IPS-15b (cell line): ENCODE measurements at regions not wholly inside any gene's neighbourhood (a gene's known extent, or its start where the extent isn't known, plus 50 kb on each side); places are given as distances from the start of the nearest gene placed in this dataset.

ENCODE experiments used
- H3K27me3 ChIP-seq: one replicate; pipeline ENCODE4 v1.6.1; 2013; ENCODE audit warnings: low read length; ENCODE audit not compliant: control insufficient read depth, insufficient read depth
- H3K36me3 ChIP-seq: one replicate; pipeline ENCODE4 v1.6.1; 2013; ENCODE audit warnings: low read length; ENCODE audit not compliant: control insufficient read depth, insufficient read depth
- H3K4me1 ChIP-seq: one replicate; pipeline ENCODE4 v1.6.1; 2013; ENCODE audit warnings: mild to moderate bottlenecking, low read length; ENCODE audit not compliant: control insufficient read depth, insufficient read depth
- H3K4me3 ChIP-seq: one replicate; pipeline ENCODE4 v1.5.1; 2013; ENCODE audit warnings: low read depth, low read length
- H3K9ac ChIP-seq: one replicate; pipeline ENCODE4 v1.6.1; 2013; ENCODE audit warnings: low read depth, mild to moderate bottlenecking, low read length
- H3K9me3 ChIP-seq: one replicate; pipeline ENCODE4 v1.6.1; 2013; ENCODE audit warnings: mild to moderate bottlenecking, low read length; ENCODE audit not compliant: control insufficient read depth, insufficient read depth

- H3K4me3 ChIP-seq, result no peak overlapping the region
- no peaks in the 10 kb centered on the region for H3K36me3 ChIP-seq
Measured at GRCh38 chr3:22581007-22581406, 622.1 kb upstream of the UBE2E2 start.

GRCh38 chr3:22582266-22582665 is 620.9 kb upstream of the UBE2E2 start:
- H3K4me3 ChIP-seq, result no peak overlapping the region
- H3K9ac ChIP-seq, result no peak overlapping the region
- H3K36me3 ChIP-seq, result no peaks in the 10 kb centered on the region
- H3K9me3 ChIP-seq, result no peaks in the 10 kb centered on the region
- H3K27me3 ChIP-seq, result no peaks in the 10 kb centered on the region
- no peaks in the 10 kb centered on the region for H3K4me1 ChIP-seq

More at GRCh38 chr3:22581007-22581406, 622.1 kb upstream of the UBE2E2 start:
- H3K4me1 ChIP-seq, result no peaks in the 10 kb centered on the region
- no peaks in the 10 kb centered on the region for H3K27me3 ChIP-seq
- H3K9me3 ChIP-seq, result no peaks in the 10 kb centered on the region
- no peak overlapping the region for H3K9ac ChIP-seq

DNA sequence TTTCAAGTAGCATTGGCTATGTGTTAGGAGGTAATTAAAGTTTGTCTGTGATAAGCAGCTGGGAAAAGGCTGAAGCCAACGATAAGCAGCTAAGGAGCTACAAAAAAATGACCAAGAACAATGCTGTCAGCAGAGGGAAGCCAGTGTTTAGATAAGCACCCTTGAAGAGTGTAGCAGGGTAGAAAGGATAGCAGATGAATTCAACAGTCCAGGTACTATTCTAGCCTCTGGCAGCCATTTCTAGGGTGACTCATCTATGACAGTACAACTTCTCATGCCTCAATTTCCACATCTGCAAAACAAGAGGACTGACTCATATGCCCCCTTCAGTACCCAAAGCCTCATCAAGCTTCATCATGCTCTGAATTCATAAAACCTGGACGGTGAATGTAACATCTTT is 617.6 kb upstream of the UBE2E2 start:
- no peaks in the 10 kb centered on the region for H3K27me3 ChIP-seq
- H3K36me3 ChIP-seq, result no peaks in the 10 kb centered on the region
- H3K4me3 ChIP-seq, result no peak overlapping the region
- no peak overlapping the region for H3K9ac ChIP-seq
- no peaks in the 10 kb centered on the region for H3K9me3 ChIP-seq
- H3K4me1 ChIP-seq, result no peaks in the 10 kb centered on the region

DNA sequence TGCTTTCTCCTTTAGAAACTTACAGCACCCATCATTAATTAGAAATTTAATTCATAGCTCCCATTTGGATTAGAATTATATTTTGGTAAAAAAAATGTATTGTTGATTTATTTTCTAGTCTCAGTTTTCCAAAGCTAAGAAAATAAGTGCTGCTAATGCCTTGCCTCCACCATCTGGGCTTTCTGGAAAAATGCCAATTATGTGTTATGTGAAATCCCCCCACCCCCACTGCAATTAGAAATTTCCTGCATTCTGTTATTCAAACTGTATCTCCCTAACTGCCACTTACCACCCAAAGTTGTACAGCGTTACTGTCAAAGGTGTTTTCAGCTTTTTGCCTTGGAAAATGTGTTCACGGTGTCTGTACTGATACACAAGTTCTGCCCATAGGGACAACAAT is 617.2 kb upstream of the UBE2E2 start:
- H3K4me1 ChIP-seq, result no peaks in the 10 kb centered on the region
- no peak overlapping the region for H3K4me3 ChIP-seq
- H3K9me3 ChIP-seq, result no peaks in the 10 kb centered on the region
- H3K36me3 ChIP-seq, result no peaks in the 10 kb centered on the region
- no peak overlapping the region for H3K9ac ChIP-seq
- no peaks in the 10 kb centered on the region for H3K27me3 ChIP-seq

DNA sequence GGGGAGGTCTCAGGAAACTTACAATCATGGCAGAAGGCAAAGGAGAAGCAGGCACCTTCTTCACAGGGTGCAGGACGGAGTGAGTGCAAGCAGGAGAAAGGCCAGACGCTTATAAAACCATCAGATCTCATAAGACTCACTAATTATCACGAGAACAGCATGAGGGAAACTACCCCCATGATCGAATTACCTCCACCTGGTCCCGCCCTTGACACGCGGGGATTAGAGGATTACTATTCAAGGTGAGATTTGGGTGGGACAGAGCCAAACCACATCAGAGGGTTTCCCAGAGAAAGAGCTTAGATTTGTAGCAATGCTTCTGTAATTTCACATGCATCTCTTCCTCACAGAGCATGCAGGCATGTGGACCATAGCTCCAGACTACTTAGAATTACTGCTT is 615.7 kb upstream of the UBE2E2 start:
- no peak overlapping the region for H3K4me3 ChIP-seq
- no peaks in the 10 kb centered on the region for H3K27me3 ChIP-seq
- no peaks in the 10 kb centered on the region for H3K9me3 ChIP-seq
- H3K9ac ChIP-seq, result no peak overlapping the region
- H3K36me3 ChIP-seq, result no peaks in the 10 kb centered on the region
- H3K4me1 ChIP-seq, result no peaks in the 10 kb centered on the region

GRCh38 chr3:22593638-22594037 is 609.5 kb upstream of the UBE2E2 start:
- Histone ChIP-seq H3K4me3 (no peak overlapping the region), H3K9me3 (peaks cover 12% of the 10 kb centered on the region), H3K27me3 (no peaks in the 10 kb centered on the region), H3K9ac (no peak overlapping the region), H3K4me1 (no peaks in the 10 kb centered on the region), H3K36me3 (no peaks in the 10 kb centered on the region)

GRCh38 chr3:22594990-22595389 is 608.1 kb upstream of the UBE2E2 start:
- no peak overlapping the region for H3K9ac ChIP-seq
- H3K9me3 ChIP-seq, result peaks cover 12% of the 10 kb centered on the region
- no peaks in the 10 kb centered on the region for H3K27me3 ChIP-seq
- no peaks in the 10 kb centered on the region for H3K4me1 ChIP-seq
- H3K36me3 ChIP-seq, result no peaks in the 10 kb centered on the region
- H3K4me3 ChIP-seq, result no peak overlapping the region

DNA sequence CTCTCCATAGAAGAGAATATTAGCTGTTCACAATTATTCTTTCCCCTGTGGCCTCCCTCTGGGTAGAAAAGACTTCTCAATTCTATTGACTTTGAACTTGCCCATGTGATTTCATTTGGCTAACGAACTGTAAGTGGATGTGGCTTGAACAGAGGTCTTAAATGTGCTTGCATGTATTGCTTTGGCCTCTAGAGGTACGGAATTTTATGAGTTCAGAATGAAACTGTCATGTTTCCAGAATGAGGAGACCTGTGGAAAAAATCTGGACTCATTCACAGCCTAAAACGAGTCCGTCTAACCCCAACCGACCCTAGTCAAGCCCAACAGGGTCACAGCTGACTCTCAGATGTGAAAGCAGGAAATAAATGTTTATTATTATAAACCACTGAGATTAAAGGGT is 596.7 kb upstream of the UBE2E2 start:
- Histone ChIP-seq H3K27me3 (no peaks in the 10 kb centered on the region), H3K4me1 (no peaks in the 10 kb centered on the region), H3K9ac (no peak overlapping the region), H3K4me3 (no peak overlapping the region), H3K36me3 (no peaks in the 10 kb centered on the region), H3K9me3 (no peaks in the 10 kb centered on the region)

DNA sequence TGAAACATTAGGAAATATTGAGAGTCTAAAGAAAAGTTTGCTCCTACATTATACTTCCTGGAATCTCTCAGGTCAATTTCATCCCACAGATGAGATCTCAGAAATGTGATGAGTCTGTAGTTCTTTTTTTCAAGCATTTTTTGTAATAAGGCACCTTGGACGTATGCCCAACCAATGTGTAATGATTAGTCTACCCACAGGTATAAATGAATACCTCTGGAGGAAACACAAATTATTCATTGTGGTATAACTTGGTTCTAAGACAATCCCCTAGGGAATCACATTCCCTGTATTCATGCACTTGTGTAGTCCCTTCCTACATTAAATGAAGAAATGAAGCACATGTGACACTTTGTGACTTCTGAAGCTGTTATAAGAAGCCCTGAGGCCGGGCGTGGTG is 596.2 kb upstream of the UBE2E2 start:
- no peak overlapping the region for H3K4me3 ChIP-seq

GRCh38 chr3:22608093-22608492 is 595.0 kb upstream of the UBE2E2 start:
- H3K27me3 ChIP-seq, result no peaks in the 10 kb centered on the region
- no peaks in the 10 kb centered on the region for H3K4me1 ChIP-seq
- H3K36me3 ChIP-seq, result no peaks in the 10 kb centered on the region

More for the DNA sequence above, 596.2 kb upstream of the UBE2E2 start:
- no peak overlapping the region for H3K9ac ChIP-seq
- no peaks in the 10 kb centered on the region for H3K36me3 ChIP-seq
- H3K9me3 ChIP-seq, result no peaks in the 10 kb centered on the region
- H3K4me1 ChIP-seq, result no peaks in the 10 kb centered on the region
- no peaks in the 10 kb centered on the region for H3K27me3 ChIP-seq

GRCh38 chr3:22608721-22609120 is 594.4 kb upstream of the UBE2E2 start:
- H3K36me3 ChIP-seq, result no peaks in the 10 kb centered on the region
- H3K9ac ChIP-seq, result no peak overlapping the region
- H3K27me3 ChIP-seq, result no peaks in the 10 kb centered on the region
- no peaks in the 10 kb centered on the region for H3K9me3 ChIP-seq
- H3K4me1 ChIP-seq, result no peaks in the 10 kb centered on the region
- H3K4me3 ChIP-seq, result no peak overlapping the region

More at GRCh38 chr3:22608093-22608492, 595.0 kb upstream of the UBE2E2 start:
- Histone ChIP-seq H3K9me3 (no peaks in the 10 kb centered on the region), H3K9ac (no peak overlapping the region), H3K4me3 (no peak overlapping the region)

- Histone ChIP-seq H3K9me3 (no peaks in the 10 kb centered on the region), H3K4me1 (no peaks in the 10 kb centered on the region), H3K36me3 (no peaks in the 10 kb centered on the region)
Measured at GRCh38 chr3:22609139-22609538, 594.0 kb upstream of the UBE2E2 start.

DNA sequence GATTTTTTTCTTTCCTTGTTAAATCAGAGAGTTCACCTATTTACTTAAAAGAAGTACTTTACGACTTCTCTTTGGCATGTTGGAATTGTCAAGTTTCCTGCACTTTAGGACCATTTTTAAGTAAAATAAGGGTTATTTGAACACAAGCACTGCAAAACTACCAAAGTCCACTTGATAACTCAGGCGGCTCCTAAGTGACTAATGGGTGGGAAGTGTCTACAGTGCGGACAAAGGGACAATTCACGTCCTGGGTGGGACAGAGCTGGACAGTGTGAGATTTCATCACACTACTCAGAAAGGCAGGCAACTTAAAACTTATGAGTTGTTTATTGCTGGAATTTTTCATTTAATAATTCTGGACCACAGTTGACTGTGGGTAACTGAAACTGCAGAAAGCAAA is 590.2 kb upstream of the UBE2E2 start:
- Histone ChIP-seq H3K4me1 (no peaks in the 10 kb centered on the region), H3K36me3 (no peaks in the 10 kb centered on the region), H3K4me3 (no peak overlapping the region), H3K9ac (no peak overlapping the region), H3K27me3 (no peaks in the 10 kb centered on the region), H3K9me3 (no peaks in the 10 kb centered on the region)

More at GRCh38 chr3:22609139-22609538, 594.0 kb upstream of the UBE2E2 start:
- Histone ChIP-seq H3K27me3 (no peaks in the 10 kb centered on the region), H3K9ac (no peak overlapping the region), H3K4me3 (no peak overlapping the region)
